ENCODE measurements at regions not wholly inside any gene's neighbourhood (a gene's known extent, or its start where the extent isn't known, plus 50 kb on each side); places are given as distances from the start of the nearest gene placed in this dataset.
"Not testable (repeated sequence)": the region's sequence is repeated elsewhere in the genome, so short reads cannot be mapped to it uniquely, and the experiment has no call there.

DNA sequence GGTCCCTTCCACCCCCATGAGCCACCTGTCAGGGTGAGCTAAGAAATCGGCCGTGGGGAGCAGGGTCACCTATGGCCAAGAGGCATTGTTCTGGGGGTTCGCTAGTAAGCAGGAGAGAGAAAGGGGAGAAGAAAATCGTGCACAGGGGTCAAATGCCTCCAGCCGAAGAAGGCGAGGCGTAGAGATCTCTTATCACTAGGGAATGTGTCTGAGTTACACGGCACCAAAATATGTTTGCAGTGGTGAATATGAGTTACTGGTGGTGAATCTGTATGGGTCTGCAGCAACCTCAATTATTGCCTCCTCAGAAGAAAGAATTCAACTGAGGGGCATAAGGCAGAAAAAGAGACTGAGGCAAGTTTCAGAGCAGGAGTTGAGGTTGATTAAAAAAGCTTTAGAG, 54.2 kb upstream of the RABGAP1L start:
- H3K4me3 ChIP-seq (ENCODE audit: control extremely low read depth in 1 of 5, extremely low read depth in 1 of 5, insufficient read depth in 1 of 5, low read depth in 2 of 5, low read length in 4 of 5) = no peak overlapping the region
- H3K27ac ChIP-seq (ENCODE audit: low read length in 2 of 2) = no peak overlapping the region
- H3K79me2 ChIP-seq (ENCODE audit: control insufficient read depth, insufficient read depth, low read length) = no peaks in the 10 kb centered on the region
- peaks cover 6 to 8% of the 10 kb centered on the region in 2 donors for H3K4me1 ChIP-seq (ENCODE audit: control insufficient read depth in 2 of 2, insufficient read depth in 2 of 2, low read length in 2 of 2)
- Mint-ChIP-seq H3K9me3 (ENCODE audit: insufficient read depth) (no peaks in the 10 kb centered on the region), H3K27me3 (no peaks in the 10 kb centered on the region), H3K27ac (no peak overlapping the region), H3K4me3 (no peak overlapping the region), H3K4me1 (peaks cover 9% of the 10 kb centered on the region)
- 100% methylated on average over 4 of the region's 8 CpGs for WGBS (ENCODE audit: insufficient coverage)
- CTCF ChIA-PET = no interaction called here
- H3K4me2 ChIP-seq (replicated peaks; ENCODE audit: low read depth, low read length, poor library complexity, severe bottlenecking) = no peak overlapping the region
- H3K9me3 ChIP-seq (ENCODE audit: control extremely low read depth in 1 of 3, control insufficient read depth in 2 of 3, insufficient read depth in 1 of 3, low read length in 2 of 3) = no peaks in the 10 kb centered on the region
- no peak overlapping the region for H2AFZ ChIP-seq (ENCODE audit: insufficient read depth, low read depth, low read length, poor library complexity, severe bottlenecking)
- H3K36me3 ChIP-seq (replicated peaks in 1 of 2; ENCODE audit: control extremely low read depth in 1 of 2, control insufficient read depth in 1 of 2, extremely low read depth in 1 of 2, insufficient read depth in 2 of 2, low read length in 1 of 2) = no peaks in the 10 kb centered on the region
- intact Hi-C loops (cut with micrococcal nuclease) = no loop called here
- DNase-seq = no peak
- POLR2A ChIA-PET = interaction anchor here (0.6 kb wide), 1 partner anchor 680 kb away, joined by 3 read pairs; no protein-coding TSS in a partner anchor
- no peaks in the 10 kb centered on the region for H3K27me3 ChIP-seq (replicated peaks in 1 of 4; ENCODE audit: control extremely low read depth in 1 of 4, control insufficient read depth in 3 of 4, insufficient read depth in 4 of 4, low read length in 3 of 4)
- no peak for TF ChIP-seq EZH2 (IDR thresholded peaks at IDR 0.05; ENCODE audit: borderline replicate concordance, insufficient read depth, low read depth, low read length, poor library complexity, severe bottlenecking)
- TF ChIP-seq, protein P1, sequence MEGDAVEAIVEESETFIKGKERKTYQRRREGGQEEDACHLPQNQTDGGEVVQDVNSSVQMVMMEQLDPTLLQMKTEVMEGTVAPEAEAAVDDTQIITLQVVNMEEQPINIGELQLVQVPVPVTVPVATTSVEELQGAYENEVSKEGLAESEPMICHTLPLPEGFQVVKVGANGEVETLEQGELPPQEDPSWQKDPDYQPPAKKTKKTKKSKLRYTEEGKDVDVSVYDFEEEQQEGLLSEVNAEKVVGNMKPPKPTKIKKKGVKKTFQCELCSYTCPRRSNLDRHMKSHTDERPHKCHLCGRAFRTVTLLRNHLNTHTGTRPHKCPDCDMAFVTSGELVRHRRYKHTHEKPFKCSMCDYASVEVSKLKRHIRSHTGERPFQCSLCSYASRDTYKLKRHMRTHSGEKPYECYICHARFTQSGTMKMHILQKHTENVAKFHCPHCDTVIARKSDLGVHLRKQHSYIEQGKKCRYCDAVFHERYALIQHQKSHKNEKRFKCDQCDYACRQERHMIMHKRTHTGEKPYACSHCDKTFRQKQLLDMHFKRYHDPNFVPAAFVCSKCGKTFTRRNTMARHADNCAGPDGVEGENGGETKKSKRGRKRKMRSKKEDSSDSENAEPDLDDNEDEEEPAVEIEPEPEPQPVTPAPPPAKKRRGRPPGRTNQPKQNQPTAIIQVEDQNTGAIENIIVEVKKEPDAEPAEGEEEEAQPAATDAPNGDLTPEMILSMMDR (IDR thresholded peaks at IDR 0.05) = no peak
- ATAC-seq (ENCODE audit: low read depth) = no peak
- no peaks in the 10 kb centered on the region for H4K20me1 ChIP-seq (ENCODE audit: control insufficient read depth, insufficient read depth, low read length, poor library complexity, severe bottlenecking)
- H3K9ac ChIP-seq (ENCODE audit: low read length) = no peak overlapping the region

DNA sequence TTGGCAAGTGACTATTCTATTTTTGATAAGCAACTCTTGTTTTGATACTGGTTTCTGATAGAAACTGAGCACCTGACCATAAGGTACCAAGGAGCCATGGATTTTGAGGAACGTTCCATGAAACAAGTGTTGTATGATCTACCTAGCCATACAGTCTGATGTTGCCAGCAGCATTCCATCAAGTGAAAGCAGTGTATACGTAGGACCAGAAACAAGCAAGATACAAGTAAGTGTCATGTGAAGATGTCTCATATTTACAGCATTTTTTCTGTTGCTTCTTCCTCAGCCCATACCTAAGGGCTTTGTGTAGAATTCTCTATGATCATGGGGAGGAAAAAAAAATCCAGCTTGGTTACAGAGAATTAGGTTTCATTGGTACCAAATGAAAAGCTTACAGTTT, 55.6 kb upstream of the RABGAP1L start:
- TF ChIP-seq, protein P1 (IDR thresholded peaks at IDR 0.05) = no peak
- H3K4me1 ChIP-seq (ENCODE audit: control insufficient read depth in 2 of 2, insufficient read depth in 2 of 2, low read length in 2 of 2) = no peaks in the 10 kb centered on the region
- no peak for DNase-seq
- H3K27me3 Mint-ChIP-seq = no peaks in the 10 kb centered on the region
- H3K27me3 ChIP-seq (replicated peaks in 1 of 4; ENCODE audit: control extremely low read depth in 1 of 4, control insufficient read depth in 3 of 4, insufficient read depth in 4 of 4, low read length in 3 of 4) = no peaks in the 10 kb centered on the region
- H3K9me3 Mint-ChIP-seq (ENCODE audit: insufficient read depth) = no peaks in the 10 kb centered on the region
- no peak overlapping the region for H3K9ac ChIP-seq (ENCODE audit: low read length)
- ATAC-seq (ENCODE audit: low read depth) = no peak
- WGBS (ENCODE audit: insufficient coverage) = 100% methylated on average over 1 of the region's 2 CpGs
- no peak overlapping the region for H3K27ac Mint-ChIP-seq
- no peaks in the 10 kb centered on the region for H3K36me3 ChIP-seq (replicated peaks in 1 of 2; ENCODE audit: control extremely low read depth in 1 of 2, control insufficient read depth in 1 of 2, extremely low read depth in 1 of 2, insufficient read depth in 2 of 2, low read length in 1 of 2)
- H3K4me1 Mint-ChIP-seq = no peaks in the 10 kb centered on the region
- no peak overlapping the region for H3K4me2 ChIP-seq (replicated peaks; ENCODE audit: low read depth, low read length, poor library complexity, severe bottlenecking)
- H2AFZ ChIP-seq (ENCODE audit: insufficient read depth, low read depth, low read length, poor library complexity, severe bottlenecking) = no peak overlapping the region
- no peaks in the 10 kb centered on the region for H4K20me1 ChIP-seq (ENCODE audit: control insufficient read depth, insufficient read depth, low read length, poor library complexity, severe bottlenecking)
- H3K27ac ChIP-seq (ENCODE audit: low read length in 2 of 2) = no peak overlapping the region
- no peaks in the 10 kb centered on the region for H3K9me3 ChIP-seq (ENCODE audit: control extremely low read depth in 1 of 3, control insufficient read depth in 2 of 3, insufficient read depth in 1 of 3, low read length in 2 of 3)
- no peak overlapping the region for H3K4me3 ChIP-seq (ENCODE audit: control extremely low read depth in 1 of 5, extremely low read depth in 1 of 5, insufficient read depth in 1 of 5, low read depth in 2 of 5, low read length in 4 of 5)
- no peaks in the 10 kb centered on the region for H3K79me2 ChIP-seq (ENCODE audit: control insufficient read depth, insufficient read depth, low read length)
- ChIA-PET POLR2A (no interaction called here), CTCF (interaction anchor here (1.2 kb wide), 1 partner anchor 11 kb away, joined by 3 read pairs; no protein-coding TSS in a partner anchor)
- intact Hi-C loops (cut with micrococcal nuclease) = no loop called here
- H3K4me3 Mint-ChIP-seq = no peak overlapping the region

DNA sequence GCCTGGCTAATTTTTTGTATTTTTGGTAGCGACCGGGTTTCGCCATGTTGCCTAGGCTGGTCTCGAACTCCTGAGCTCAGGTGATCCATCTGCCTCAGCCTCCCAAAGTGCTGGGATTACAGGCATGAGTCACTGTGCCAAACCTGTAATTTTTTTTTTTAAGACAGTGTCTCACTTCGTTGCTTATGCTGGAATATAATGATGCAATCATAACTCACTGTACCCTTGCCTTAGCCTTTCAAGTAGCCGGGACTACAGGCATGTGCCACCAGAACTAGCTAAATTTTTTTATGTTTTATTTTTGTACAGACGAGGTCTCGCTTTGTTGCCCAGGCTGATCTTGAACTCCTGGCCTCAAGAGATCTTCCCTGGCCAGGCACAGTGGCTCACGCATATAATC, 57.3 kb upstream of the RABGAP1L start:
- intact Hi-C loops (cut with micrococcal nuclease); H3K79me2 ChIP-seq (ENCODE audit: control insufficient read depth, insufficient read depth, low read length); H3K9me3 ChIP-seq (ENCODE audit: control extremely low read depth in 1 of 3, control insufficient read depth in 2 of 3, insufficient read depth in 1 of 3, low read length in 2 of 3); H3K4me3 Mint-ChIP-seq; H3K27ac ChIP-seq (ENCODE audit: low read length in 2 of 2); H3K36me3 ChIP-seq (replicated peaks in 1 of 2; ENCODE audit: control extremely low read depth in 1 of 2, control insufficient read depth in 1 of 2, extremely low read depth in 1 of 2, insufficient read depth in 2 of 2, low read length in 1 of 2); H3K27me3 Mint-ChIP-seq; H3K4me3 ChIP-seq (ENCODE audit: control extremely low read depth in 1 of 5, extremely low read depth in 1 of 5, insufficient read depth in 1 of 5, low read depth in 2 of 5, low read length in 4 of 5); H3K4me1 ChIP-seq (ENCODE audit: control insufficient read depth in 2 of 2, insufficient read depth in 2 of 2, low read length in 2 of 2); H3K27ac Mint-ChIP-seq; ATAC-seq (ENCODE audit: low read depth); H3K9me3 Mint-ChIP-seq (ENCODE audit: insufficient read depth); H4K20me1 ChIP-seq (ENCODE audit: control insufficient read depth, insufficient read depth, low read length, poor library complexity, severe bottlenecking); DNase-seq; H3K27me3 ChIP-seq (replicated peaks in 1 of 4; ENCODE audit: control extremely low read depth in 1 of 4, control insufficient read depth in 3 of 4, insufficient read depth in 4 of 4, low read length in 3 of 4); POLR2A ChIA-PET; H3K4me2 ChIP-seq (replicated peaks; ENCODE audit: low read depth, low read length, poor library complexity, severe bottlenecking); H2AFZ ChIP-seq (ENCODE audit: insufficient read depth, low read depth, low read length, poor library complexity, severe bottlenecking); CTCF ChIA-PET; H3K4me1 Mint-ChIP-seq; H3K9ac ChIP-seq (ENCODE audit: low read length): not testable (repeated sequence)
- WGBS (ENCODE audit: insufficient coverage) = 100% methylated on average over 8 of the region's 9 CpGs

Measured in B cell (primary cell).